ENCODE measurements at regions not wholly inside any gene's neighbourhood (a gene's known extent, or its start where the extent isn't known, plus 50 kb on each side); places are given as distances from the start of the nearest gene placed in this dataset.
"Not testable (repeated sequence)": the region's sequence is repeated elsewhere in the genome, so short reads cannot be mapped to it uniquely, and the experiment has no call there.

- in situ Hi-C loops (cut with HindIII; ENCODE audit: low sequenced_read_pairs), result no loop called here
These were observed 55.9 kb downstream of the BAMBI start for GRCh38 chr10:28733245-28733644.

DNA sequence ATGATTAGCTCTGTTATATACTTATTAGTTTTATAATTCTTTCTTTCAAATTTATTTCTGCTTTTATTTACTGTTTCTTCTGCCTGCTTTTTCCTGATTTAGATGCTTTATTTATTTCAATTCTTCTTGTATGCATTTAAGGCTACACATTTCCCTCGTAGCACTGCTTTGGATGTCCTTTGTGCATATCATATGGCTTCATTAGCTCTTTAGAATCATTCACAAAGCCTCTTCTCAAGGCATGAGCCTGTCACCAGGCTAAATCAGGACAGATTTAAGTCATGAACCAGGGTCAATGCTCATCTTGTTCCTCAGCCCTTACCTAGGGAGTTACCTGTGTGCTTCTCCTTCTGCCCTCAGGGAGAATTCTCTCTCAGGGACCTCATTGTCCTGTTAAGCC, 56.3 kb downstream of the BAMBI start:
- in situ Hi-C loops (cut with HindIII; ENCODE audit: low sequenced_read_pairs), result no loop called here

GRCh38 chr10:28734938-28735759, 57.8 kb downstream of the BAMBI start:
- in situ Hi-C loops (cut with HindIII; ENCODE audit: low sequenced_read_pairs), result no loop called here

DNA sequence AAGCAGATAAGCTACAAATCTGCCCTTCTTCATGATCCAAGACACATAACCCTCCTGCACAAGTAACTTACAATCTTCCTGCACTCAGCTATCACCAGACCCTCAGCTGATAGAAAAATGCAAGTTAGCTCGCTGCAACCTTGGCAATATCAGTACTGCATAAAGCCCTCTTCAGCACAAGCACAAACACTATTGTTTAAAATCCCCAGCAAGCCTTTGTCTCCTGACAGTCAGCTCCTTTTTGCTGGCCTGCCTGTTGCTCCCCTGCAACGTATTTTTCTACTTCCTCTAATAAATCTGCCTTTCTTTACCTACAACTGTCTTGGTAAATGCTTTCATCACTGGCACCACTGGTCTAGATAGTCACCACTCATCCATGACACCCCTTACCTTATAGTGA, 59.8 kb downstream of the BAMBI start:
- in situ Hi-C loops (cut with HindIII; ENCODE audit: low sequenced_read_pairs), result no loop called here

- in situ Hi-C loops (cut with HindIII; ENCODE audit: low sequenced_read_pairs), result no loop called here
These were observed 60.9 kb downstream of the BAMBI start for GRCh38 chr10:28738200-28738599.

GRCh38 chr10:28743576-28743975, 66.3 kb downstream of the BAMBI start:
- in situ Hi-C loops (cut with HindIII; ENCODE audit: low sequenced_read_pairs), result no loop called here

DNA sequence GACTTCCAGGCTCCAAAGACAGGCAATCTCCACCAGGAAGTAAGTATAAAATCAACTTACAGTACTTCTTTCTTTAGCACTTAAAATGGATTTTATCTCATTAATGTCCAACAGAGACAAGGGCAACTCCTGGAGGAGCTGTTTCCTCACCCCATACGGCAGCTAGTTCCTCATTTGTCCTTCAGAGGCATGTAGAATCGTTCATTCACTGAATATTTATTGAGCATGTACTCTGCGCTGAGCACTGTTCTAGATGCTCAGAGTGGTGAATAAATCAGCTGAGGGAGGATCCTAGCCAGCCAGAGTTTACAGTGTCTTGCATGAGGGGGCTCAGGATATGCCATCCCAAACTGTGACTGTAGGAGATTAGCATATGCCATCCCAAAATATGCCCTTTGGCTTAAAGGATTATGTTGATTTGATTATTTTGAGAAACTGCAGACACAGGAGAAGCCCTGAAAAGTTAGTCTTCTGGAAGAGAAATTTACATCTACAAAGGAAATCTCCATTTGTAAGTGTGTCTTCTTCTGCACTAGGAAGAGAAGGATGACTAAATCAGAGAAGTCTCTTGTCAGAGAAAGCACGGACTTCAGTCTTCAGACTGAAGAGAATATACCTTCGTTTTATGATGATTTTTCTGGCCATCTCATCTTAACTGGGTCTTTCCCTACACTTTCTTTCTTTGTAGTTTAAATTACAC, 66.9 kb downstream of the BAMBI start:
- in situ Hi-C loops (cut with HindIII; ENCODE audit: low sequenced_read_pairs), result no loop called here

DNA sequence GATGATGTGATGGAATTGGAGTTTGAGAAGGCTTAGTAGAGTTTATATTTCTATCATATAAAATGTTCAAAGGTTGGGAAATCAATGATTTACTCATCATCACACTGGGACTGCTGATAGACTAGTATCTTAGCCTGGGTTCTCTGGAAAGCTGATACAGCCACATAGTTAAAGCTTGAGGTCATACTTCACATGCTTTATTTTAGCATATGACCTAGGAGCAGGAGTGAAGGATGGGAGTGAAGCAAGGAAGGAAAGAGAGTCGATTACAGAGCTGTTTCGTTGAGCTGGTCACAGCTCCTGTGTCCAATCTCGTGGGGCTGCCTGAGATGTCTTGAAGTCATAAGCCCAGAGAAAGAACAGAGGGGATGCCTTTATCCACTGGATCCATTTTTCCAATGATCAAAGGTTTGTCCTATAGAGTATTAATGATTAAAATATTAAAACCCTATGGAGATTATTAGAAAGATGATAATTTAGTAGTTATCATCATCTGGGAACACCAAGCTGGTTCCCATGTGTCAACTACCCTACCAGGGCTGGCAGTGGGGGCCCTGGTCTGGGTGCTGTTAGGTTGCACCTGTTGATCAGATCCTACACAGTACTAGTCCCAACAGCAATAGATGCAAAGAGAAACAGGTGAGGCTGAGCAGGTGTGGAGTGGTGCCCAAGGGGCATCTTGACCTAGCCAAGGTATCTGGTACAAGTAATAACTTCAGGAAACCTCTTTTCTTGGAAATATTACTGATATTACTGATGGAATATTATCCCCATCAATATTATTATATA, 77.8 kb downstream of the BAMBI start:
- in situ Hi-C loops (cut with HindIII; ENCODE audit: low sequenced_read_pairs), result no loop called here

- in situ Hi-C loops (cut with HindIII; ENCODE audit: low sequenced_read_pairs), result no loop called here
These were observed 83.9 kb downstream of the BAMBI start for GRCh38 chr10:28761084-28761846.

DNA sequence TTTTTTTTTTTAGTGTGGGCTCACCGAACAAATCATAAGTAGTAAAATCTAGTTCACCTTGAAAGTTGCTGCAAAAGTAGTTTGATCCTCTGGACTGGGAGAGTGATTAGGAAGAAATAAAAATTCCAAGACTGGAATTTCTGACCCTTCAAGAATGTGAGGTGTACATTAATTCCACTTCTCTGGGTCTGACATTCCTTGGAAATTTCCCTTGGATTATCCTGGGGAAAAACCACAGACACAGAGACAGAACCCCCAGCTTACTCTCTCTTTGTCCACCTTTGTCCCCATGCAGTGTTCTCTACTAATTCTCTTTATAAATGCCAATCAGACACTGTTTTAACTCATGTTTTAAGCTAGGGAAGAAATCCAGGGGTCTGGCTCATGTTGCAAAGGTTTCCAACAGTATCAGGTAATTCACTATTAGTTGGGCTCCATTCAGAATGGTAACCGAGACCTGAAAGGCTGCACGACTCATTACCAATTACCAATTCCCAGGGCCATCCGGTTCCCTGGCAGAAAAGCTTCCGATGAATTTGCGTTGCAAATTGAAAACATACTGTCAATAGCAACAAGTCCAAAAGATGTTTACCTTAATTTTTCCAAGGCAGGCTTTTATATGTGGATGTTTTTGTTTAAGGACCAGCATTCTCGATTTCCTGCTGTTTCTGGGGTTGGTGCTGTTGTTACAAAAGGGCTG, 86.3 kb downstream of the BAMBI start:
- in situ Hi-C loops (cut with HindIII; ENCODE audit: low sequenced_read_pairs), result no loop called here

GRCh38 chr10:28765641-28766040, 88.3 kb downstream of the BAMBI start:
- in situ Hi-C loops (cut with HindIII; ENCODE audit: low sequenced_read_pairs), result loop anchor here (5.0 kb wide), 1 partner anchor 57 kb away; no protein-coding TSS in a partner anchor

DNA sequence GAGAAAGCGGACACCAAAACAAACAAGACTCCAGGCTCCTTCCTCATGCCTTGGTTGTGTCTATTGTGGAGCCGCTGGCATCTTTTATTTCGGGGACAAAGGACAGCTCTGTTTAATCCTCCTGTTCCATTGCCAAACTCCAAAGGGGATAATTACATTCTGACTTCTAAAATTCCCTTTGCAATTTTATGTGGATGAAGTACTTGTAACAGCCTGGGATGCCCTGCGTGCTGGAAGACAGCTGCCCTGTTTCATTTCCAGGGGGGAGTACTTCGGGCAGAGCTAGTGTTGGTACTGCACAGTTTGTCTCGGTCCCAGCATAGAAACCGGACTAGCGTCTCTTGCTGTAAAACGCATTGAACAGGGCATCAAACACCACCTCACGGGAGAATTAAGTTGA, 90.9 kb downstream of the BAMBI start:
- in situ Hi-C loops (cut with HindIII; ENCODE audit: low sequenced_read_pairs), result loop anchor here (5.0 kb wide), 1 partner anchor 54 kb away; no protein-coding TSS in a partner anchor

DNA sequence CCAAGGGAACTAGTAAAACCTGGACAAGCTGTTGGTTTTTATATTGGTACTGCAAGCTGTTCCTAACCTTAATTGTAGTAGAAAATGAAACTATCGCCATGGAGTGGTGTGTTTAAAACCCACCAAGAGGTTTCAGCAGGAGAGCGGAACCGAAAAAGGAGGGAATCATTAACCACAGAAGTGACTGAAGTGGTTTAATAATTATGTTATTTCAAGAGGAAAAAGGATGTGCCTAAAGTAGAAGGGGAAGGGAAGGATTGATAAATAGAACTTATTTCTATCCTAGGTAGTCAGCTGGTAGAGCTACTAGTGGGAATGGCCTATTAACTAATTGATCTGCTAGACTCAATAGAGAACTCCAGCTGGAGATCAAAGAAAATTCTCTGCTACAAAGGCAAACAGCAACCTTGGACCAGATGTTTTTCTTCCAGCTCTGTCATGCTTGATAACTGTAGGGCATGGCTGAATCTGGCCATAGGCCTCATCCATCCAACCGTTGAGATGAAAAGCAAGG, 91.8 kb downstream of the BAMBI start:
- in situ Hi-C loops (cut with HindIII; ENCODE audit: low sequenced_read_pairs), result loop anchor here (5.0 kb wide), 1 partner anchor 53 kb away; no protein-coding TSS in a partner anchor

DNA sequence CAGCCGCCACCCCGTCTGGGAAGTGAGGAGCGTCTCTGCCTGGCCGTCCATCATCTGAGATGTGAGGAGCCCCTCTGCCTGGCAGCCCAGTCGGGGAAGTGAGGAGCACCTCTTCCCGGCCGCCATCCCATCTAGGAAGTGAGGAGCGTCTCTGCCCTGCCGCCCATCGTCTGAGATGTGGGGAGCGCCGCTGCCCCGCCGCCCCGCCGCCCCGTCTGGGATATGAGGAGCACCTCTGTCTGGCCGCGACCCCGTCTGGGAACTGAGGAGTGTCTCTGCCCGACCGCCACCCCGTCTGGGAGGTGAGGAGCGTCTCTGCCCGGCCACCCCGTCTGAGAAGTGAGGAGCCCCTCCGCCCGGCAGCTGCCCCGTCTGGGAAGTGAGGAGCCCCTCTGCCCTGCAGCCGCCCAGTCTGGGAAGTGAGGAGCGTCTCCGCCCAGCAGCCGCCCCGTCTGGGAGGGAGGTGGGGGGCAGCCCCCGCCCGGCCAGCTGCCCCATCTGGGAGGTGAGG, 94.3 kb downstream of the BAMBI start:
- in situ Hi-C loops (cut with HindIII; ENCODE audit: low sequenced_read_pairs), result not testable (repeated sequence)

DNA sequence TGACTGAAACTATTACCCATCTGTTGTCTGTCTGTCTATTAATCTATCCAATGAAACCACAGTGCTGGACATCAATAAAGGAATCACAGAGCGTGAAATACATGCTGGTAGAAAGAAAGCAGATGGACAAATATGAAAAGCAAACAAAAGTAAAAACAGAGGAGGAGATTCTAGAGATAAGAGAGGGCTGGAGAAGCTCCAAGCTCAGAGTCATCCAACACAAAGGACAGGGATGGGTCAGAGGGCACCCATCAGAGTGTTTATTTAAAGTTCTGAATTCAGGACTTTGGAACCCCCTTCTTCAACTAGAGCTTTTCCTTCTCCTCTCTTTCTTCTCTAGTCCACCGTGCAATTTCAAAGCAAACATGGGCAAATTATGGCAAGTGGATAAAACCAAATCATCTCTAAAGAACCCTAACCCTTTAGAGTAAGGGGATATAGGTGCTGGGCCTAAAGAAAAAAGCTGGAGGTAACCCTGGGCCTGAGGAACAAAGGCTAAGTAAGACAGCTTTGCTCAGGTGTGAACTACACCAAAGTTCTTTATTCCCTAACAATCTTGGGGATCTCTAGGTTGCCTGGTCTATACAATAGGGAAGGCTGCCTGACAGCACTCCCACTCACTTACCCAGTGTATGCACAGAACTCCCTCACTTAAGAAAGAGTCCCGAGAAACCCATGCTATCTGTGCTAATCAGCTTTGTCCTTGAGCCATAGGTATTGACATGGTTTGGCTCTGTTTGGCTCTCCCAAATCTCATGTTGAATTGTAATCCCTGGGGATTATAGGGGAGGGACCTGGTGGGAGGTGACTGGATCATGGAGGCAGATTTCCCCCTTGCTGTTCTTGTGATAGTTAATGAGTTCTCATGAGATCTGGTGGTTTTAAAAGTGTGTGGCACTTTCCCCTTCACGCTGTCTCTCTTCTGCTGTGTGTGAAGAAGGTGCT, 97.0 kb downstream of the BAMBI start:
- in situ Hi-C loops (cut with HindIII; ENCODE audit: low sequenced_read_pairs), result no loop called here

DNA sequence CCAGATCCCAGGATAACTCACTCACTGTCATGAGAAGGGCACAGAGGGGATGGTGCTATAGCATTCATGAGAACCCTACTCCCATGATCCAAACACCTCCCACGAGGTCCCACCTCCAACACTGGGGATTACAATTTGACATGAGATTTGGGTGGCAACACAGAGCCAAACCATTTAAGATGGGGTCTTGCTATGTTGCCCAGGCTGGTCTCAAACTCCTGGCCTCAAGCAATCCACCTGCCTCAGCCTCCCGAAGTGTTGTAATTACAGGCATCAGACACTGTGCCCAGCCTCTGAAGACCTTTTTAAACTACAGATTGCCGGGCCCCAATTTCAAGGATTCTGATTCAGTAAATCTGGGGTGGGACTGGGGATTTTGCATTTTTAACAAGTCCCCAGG, 98.5 kb downstream of the BAMBI start:
- in situ Hi-C loops (cut with HindIII; ENCODE audit: low sequenced_read_pairs), result no loop called here

DNA sequence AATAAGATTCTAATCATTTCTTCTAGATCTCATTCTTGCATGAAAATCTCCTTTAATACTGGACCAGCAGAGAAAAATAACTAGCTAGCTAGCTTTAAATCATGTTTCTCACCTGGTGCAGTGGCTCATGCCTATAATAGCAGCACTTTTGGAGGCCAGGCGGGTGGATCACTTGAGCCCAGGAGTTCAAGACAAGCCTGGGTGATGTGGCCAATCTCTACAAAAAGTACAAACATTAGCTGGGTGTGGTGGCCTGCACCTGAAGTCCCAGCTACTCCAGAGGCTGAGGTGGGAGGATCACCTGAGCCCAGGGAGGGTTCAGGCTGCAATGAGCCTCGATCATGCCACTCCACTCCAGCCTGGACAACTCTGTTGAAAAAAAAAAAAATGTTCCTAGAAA, 99.2 kb downstream of the BAMBI start:
- in situ Hi-C loops (cut with HindIII; ENCODE audit: low sequenced_read_pairs), result no loop called here

DNA sequence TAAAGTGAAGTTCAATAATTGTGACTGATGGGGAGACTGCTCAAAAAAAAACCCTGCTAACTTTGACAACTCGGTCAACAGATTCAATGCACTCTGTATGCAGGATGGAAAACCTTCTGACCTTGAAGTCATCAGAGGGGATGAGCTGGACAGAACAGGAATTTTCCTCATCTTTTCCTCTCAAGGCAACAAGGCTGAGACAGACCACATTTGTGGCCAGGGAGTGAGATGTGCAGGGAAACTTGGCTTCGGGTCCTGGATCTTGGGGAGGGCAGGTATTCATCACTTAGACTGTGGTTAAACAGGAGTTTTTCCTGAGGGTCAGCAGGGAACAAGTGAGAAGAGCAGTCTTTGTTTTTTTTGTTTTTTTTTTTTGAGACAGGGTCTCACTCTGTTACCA, 100.6 kb downstream of the BAMBI start:
- in situ Hi-C loops (cut with HindIII; ENCODE audit: low sequenced_read_pairs), result no loop called here

- in situ Hi-C loops (cut with HindIII; ENCODE audit: low sequenced_read_pairs), result no loop called here
These were observed 101.2 kb downstream of the BAMBI start for GRCh38 chr10:28778524-28778923.

Data from endothelial cell of hepatic sinusoid (primary cell).